ENCODE measurements at regions not wholly inside any gene's neighbourhood (a gene's known extent, or its start where the extent isn't known, plus 50 kb on each side); places are given as distances from the start of the nearest gene placed in this dataset.
"Not testable (repeated sequence)": the region's sequence is repeated elsewhere in the genome, so short reads cannot be mapped to it uniquely, and the experiment has no call there.

GRCh38 chr10:33013331-33013730, 55.3 kb upstream of the ITGB1 start:
- TF ChIP-seq CTCF (IDR thresholded peaks at IDR 0.05; ENCODE audit: extremely low read depth in 1 of 2, insufficient read depth in 1 of 2, low read depth in 1 of 2, low read length in 2 of 2); EZH2 (IDR thresholded peaks at IDR 0.05; ENCODE audit: borderline replicate concordance, low read depth, low read length, severe bottlenecking); JUN (IDR thresholded peaks at IDR 0.05; ENCODE audit: borderline replicate concordance, insufficient read depth, insufficient read length, low read depth); POLR2A (IDR thresholded peaks at IDR 0.05; ENCODE audit: low read depth, low read length); POLR2AphosphoS5 (IDR thresholded peaks at IDR 0.05; ENCODE audit: insufficient read depth, low read depth, low read length); MAX (IDR thresholded peaks at IDR 0.05; ENCODE audit: insufficient read depth, insufficient read length); MYC (IDR thresholded peaks at IDR 0.05; ENCODE audit: low read depth, low read length): not testable (repeated sequence)

Data from endothelial cell of umbilical vein (primary cell).